GM15510 (cell line): ENCODE measurements at regions not wholly inside any gene's neighbourhood (a gene's known extent, or its start where the extent isn't known, plus 50 kb on each side); places are given as distances from the start of the nearest gene placed in this dataset.

Experiments
- POLR2A ChIP-seq: IDR thresholded peaks from 3 replicates; pipeline ENCODE4 v1.6.1; 2011; ENCODE audit warnings: borderline replicate concordance; ENCODE audit not compliant: insufficient read length; ENCODE audit errors: extremely low read depth

- TF ChIP-seq POLR2A: no peak
Observed at GRCh38 chr22:48603621-48604320, 1223.9 kb downstream of the BRD1 start.

- no peak for TF ChIP-seq POLR2A
Observed at GRCh38 chr22:48602805-48603518, 1224.7 kb downstream of the BRD1 start.

GRCh38 chr22:48600681-48601080, 1227.0 kb downstream of the BRD1 start:
- TF ChIP-seq POLR2A: no peak

- TF ChIP-seq POLR2A: no peak
Observed at GRCh38 chr22:48600171-48600570, 1227.5 kb downstream of the BRD1 start.

GRCh38 chr22:48599346-48599745, 1228.3 kb downstream of the BRD1 start:
- TF ChIP-seq POLR2A: no peak

- TF ChIP-seq POLR2A: no peak
Observed at GRCh38 chr22:48596111-48596850, 1231.4 kb downstream of the BRD1 start.

DNA sequence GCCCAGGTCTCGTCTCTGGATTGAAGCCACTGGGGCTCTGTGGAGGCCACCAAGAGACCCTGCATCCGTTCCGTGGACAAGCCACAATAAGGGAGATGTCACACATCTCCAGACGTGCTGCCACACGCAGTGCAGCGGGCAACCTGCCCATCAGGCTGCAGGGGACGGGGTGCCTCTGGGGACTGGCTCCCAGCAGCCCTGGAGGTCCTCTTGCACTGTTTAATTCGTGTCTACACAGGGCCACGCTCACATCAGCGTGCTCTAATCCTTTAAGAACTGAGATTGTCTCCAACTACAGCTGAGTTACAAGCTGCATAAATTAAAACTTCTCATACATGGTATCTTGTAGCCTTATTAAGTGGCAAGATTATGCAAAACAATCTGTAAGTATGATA, 1232.2 kb downstream of the BRD1 start:
- TF ChIP-seq POLR2A: no peak

DNA sequence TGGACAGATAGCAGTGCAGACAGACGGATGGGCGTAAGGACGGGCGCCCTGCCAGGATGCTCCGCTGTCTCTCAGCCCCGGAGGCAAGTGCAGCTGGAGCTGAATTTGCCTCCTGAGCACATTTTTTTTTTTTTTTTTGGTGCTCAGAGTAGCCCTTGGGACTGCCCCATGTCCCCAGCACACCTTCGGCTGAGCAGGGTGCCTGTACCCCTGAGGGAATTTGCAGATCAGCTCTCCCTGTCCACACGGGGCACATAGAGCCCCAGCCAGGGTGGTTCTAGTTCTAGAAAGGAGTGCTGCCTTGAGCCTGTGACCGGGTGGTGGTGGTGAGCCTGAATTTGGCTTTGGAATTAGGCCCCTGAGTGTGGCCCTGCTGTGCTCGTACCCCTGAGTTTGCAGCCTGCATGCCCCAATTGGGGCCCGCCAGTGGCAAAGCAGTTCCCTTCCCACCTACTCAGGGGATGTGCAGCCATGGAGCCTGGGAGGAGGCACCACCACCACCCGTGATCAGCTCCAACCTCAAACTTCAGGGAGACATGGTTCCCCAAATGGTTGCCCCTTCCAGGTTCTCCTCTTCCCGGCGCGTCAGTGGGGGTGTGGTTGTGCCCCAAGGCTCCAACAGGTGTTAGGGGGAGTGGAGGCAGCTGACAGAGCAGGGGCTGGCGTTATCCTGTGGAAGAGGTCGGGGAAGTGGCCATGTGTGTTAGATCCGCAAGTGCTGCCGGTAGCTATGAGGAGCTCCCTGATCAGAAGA, 1232.7 kb downstream of the BRD1 start:
- TF ChIP-seq POLR2A: no peak

DNA sequence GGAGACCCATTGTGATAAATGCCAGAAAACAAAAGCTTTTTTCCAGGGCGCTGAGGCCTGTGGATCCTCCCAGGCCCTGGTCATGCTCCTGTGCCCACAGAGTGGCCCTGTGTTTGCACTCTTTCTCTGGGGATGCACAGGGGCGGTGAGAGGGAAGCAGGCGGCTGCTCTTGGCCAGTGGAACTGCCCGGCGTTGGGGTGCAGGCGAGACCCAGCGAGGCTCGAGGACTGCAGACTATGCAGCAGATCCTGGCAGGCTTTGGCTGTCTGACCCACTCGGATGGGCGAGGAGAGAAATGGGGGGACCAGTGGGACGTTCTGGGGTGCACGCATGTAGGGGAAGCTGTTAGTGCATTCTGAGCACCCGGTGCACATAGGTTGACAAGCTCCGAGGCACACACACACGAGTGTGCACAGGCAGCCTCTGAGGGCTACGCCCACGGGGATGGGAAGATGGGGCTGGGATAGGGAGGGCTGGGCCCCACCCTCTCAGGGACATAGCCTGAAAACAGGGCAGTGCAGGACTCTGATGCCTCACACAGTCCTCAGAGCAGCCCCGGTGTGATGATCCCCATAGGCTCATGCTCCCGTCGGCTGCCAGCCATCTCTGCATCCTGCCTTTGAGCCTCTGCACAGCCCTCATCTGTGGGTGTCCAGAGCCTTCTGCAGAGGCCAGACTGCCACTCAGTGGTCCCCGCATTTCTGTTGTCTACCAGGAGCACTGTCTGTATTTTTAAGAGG, 1233.5 kb downstream of the BRD1 start:
- TF ChIP-seq POLR2A: no peak

- no peak for TF ChIP-seq POLR2A
Observed at GRCh38 chr22:48593551-48593950, 1234.1 kb downstream of the BRD1 start.

- TF ChIP-seq POLR2A: no peak
Observed at GRCh38 chr22:48592931-48593330, 1234.7 kb downstream of the BRD1 start.

GRCh38 chr22:48592488-48592887, 1235.2 kb downstream of the BRD1 start:
- TF ChIP-seq POLR2A: no peak

GRCh38 chr22:48592066-48592345, 1235.7 kb downstream of the BRD1 start:
- TF ChIP-seq POLR2A: no peak

DNA sequence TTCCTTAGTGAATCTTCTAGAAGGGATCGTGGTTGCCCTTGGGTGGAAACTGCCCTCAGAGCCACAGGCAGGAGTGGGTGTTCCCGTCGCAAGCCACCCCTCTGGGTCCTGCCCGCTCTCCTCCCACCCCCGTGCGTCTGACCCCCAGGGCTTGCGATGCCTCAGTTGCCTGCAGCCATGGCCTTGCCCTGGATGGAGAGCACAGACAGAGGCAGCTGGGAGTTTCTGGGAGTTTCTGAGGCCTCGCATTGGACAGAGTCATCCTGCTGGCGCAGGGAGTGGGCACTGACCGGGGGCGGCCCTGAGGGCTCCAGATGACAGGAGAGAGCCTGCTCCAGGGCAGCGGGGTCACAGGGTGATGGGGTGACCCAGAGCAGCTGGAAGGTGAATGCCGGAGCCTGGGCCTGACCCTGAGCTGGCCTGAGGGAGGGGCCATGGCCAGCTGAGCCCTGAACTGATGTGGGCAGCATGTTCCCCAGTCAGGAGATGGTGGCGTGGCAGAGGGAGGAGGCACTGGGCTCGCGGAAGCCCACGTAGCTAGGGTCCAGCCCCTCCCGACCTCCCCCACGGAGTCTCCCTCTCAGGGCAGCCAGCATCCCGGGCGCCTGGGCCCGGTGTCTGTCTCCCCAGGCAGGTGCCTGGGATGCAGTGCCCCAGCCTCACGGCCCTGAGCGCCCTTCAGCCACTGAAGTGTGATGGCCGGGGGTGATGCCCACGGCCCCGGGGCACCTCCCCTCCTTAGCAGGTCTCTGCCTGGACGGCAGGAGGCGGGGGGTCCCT, 1236.2 kb downstream of the BRD1 start:
- no peak for TF ChIP-seq POLR2A
